Right lobe of liver (tissue), 6 donors: ENCODE measurements at regions not wholly inside any gene's neighbourhood (a gene's known extent, or its start where the extent isn't known, plus 50 kb on each side); places are given as distances from the start of the nearest gene placed in this dataset.

Experiments
- ATAC-seq, 4 donors: fragments of 200-7000 bp; cut with Tn5 transposase; one replicate each; pipeline ENCODE4 v1.9.1; 2020; ENCODE audit warnings: mild to moderate bottlenecking in 4 of 4, moderate library complexity in 4 of 4
- DNase-seq, 3 donors: peaks; one replicate each; pipeline ENCODE4 v3.0.0-alpha.2; 2020
- H3K27ac ChIP-seq, 3 donors: fragments of 200-600 bp; one replicate each; pipeline ENCODE4 v1.8.0; 2022
- H3K27me3 ChIP-seq, 2 donors: fragments of 200-600 bp; one replicate each; pipeline ENCODE4 v1.8.0; 2022
- H3K36me3 ChIP-seq, 4 donors: fragments of 200-600 bp; sonication (generic) in 1 of 4; one replicate each; pipeline versions ENCODE4 v1.5.1 to v1.8.0; 2017 to 2022; ENCODE audit warnings: control low read depth in 1 of 4
- H3K4me1 ChIP-seq, 4 donors: fragments of 200-600 bp; sonication (generic) in 1 of 4; one replicate each; pipeline versions ENCODE4 v1.5.1 to v1.8.0; 2017 to 2022; ENCODE audit warnings: control low read depth in 1 of 4
- H3K4me3 ChIP-seq, 3 donors: fragments of 200-600 bp; one replicate each; pipeline ENCODE4 v1.8.0; 2022
- H3K9me3 ChIP-seq, 4 donors: fragments of 200-600 bp; sonication (generic) in 1 of 4; one replicate each; pipeline versions ENCODE4 v1.5.1 to v1.8.0; 2017 to 2022; ENCODE audit warnings: control low read depth in 1 of 4
- POLR2A ChIP-seq: fragments of 450-650 bp; IDR thresholded peaks from one replicate; pipeline ENCODE4 v1.6.1; 2017; ENCODE audit warnings: antibody characterized with exemption, mild to moderate bottlenecking
- WGBS: methylation state at CpG from one replicate; pipeline ENCODE4 v1.1.6; 2018; ENCODE audit warnings: low coverage, low lambda C conversion rate; ENCODE audit not compliant: insufficient coverage; ENCODE audit errors: missing lambda C conversion rate; 5-methylcytosine and 5-hydroxymethylcytosine counted together
- intact Hi-C, 2 donors: fragments of 100-400 bp; cut with DNase I; formaldehyde crosslinking; loops; one replicate each; pipeline versions ENCODE4 v1.11.2 to v1.14.1; 2022
- TF ChIP-seq, protein P1 (sequence below), 4 donors: fragments of 200-600 bp in 3 of 4; fragments of 450-650 bp in 1 of 4; IDR thresholded peaks; one replicate each; pipeline versions ENCODE4 v1.5.1 to v1.8.0; 2016 to 2022; ENCODE audit warnings: antibody characterized with exemption in 4 of 4, mild to moderate bottlenecking in 2 of 4
- donor health status: DM: no; HTN: yes; CAD: no.
- donor health status: DM: no; HTN: no; CAD: no.
- donor health status: DM: no; HTN: no; CAD: no.
- donor health status: DM: no; HTN: yes; CAD: no.
- donor health status: DM: no; HTN: yes; CAD: no.

DNA sequence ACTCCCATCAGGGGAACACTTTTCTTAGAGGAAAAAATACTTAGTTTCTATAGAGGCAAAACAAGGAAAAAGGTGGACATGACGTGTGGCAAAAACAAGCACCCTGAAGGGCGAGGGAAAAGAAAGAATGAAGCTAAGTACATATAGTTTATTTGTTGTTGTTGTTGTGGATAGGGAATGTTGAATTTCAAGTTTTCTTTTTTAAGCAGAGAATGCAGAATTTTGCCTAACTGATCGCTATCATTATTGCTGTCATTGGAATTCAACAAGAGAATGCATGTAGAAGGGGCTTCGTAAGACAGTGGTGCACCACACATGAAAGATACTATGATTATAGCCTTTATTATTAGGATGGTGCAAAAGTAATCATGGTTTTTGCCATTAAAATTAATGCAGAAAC is 144.0 kb downstream of the LMO4 start:
- Histone ChIP-seq H3K4me3 (no peak overlapping the region), H3K36me3 (no peaks in the 10 kb centered on the region), H3K4me1 (no peaks in the 10 kb centered on the region), H3K27me3 (no peaks in the 10 kb centered on the region), H3K27ac (no peak overlapping the region), H3K9me3 (no peaks in the 10 kb centered on the region)
- ATAC-seq (no peak), DNase-seq (no peak)
- intact Hi-C loops, result no loop called here
- WGBS, result 69% methylated on average over 4 of the region's 4 CpGs
- TF ChIP-seq POLR2A, result no peak
- TF ChIP-seq, protein P1, sequence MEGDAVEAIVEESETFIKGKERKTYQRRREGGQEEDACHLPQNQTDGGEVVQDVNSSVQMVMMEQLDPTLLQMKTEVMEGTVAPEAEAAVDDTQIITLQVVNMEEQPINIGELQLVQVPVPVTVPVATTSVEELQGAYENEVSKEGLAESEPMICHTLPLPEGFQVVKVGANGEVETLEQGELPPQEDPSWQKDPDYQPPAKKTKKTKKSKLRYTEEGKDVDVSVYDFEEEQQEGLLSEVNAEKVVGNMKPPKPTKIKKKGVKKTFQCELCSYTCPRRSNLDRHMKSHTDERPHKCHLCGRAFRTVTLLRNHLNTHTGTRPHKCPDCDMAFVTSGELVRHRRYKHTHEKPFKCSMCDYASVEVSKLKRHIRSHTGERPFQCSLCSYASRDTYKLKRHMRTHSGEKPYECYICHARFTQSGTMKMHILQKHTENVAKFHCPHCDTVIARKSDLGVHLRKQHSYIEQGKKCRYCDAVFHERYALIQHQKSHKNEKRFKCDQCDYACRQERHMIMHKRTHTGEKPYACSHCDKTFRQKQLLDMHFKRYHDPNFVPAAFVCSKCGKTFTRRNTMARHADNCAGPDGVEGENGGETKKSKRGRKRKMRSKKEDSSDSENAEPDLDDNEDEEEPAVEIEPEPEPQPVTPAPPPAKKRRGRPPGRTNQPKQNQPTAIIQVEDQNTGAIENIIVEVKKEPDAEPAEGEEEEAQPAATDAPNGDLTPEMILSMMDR (IDR thresholded peaks at IDR 0.05), result no peak

DNA sequence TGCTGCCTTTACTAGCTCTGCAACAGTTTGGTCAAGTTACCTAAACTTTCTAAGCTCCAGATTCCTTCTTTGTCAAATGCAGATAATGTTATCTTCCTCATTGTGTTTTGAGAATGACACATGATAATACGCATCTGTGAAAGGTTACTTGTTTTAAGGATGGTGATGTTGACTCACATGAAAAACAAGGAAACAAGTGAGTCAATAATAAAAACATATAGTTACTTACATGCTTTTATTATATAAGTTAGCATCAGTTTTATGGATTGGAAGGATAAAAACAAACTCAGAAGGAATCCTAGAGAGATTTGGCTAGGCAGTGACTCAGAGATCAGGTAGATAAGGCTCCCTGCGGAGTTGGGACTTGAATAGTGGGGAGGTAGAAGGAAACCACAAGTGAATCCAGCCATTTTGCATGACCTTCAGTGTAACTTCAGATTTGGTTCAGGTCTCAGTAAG is 144.6 kb downstream of the LMO4 start:
- Histone ChIP-seq H3K27me3 (no peaks in the 10 kb centered on the region), H3K9me3 (no peaks in the 10 kb centered on the region)
- WGBS, result 68% methylated on average over 2 of the region's 2 CpGs

DNA sequence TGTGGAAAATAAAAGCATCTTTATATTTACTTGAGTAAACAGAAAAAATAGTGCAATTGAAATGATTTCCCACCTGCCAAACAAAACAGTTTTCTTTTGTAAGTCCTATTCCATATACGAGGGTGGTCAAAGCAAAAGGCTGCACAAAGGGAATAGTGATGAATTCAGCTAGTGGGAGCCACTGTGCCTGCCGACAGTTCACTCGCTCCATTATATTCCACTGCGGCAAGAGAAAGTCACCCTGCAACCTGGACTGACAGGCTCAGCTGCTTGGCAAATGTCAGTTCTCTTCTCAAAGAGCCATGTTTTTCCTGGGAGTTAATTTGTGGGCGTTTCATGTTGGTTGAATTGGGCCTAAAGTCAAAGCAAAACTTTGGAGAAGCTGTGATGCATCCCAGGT is 145.4 kb downstream of the LMO4 start:
- H3K27me3 ChIP-seq, result no peaks in the 10 kb centered on the region
- no peak for ATAC-seq
- no peak for DNase-seq
- intact Hi-C loops, result no loop called here
- WGBS, result 65% methylated on average over 4 of the region's 5 CpGs
- no peaks in the 10 kb centered on the region for H3K9me3 ChIP-seq
- no peak overlapping the region for H3K4me3 ChIP-seq
- no peak overlapping the region for H3K27ac ChIP-seq
- H3K4me1 ChIP-seq, result no peaks in the 10 kb centered on the region
- TF ChIP-seq, protein P1 (IDR thresholded peaks at IDR 0.05), result no peak
- TF ChIP-seq POLR2A, result no peak
- no peaks in the 10 kb centered on the region for H3K36me3 ChIP-seq

More for the DNA sequence above, 144.6 kb downstream of the LMO4 start:
- no peaks in the 10 kb centered on the region for H3K4me1 ChIP-seq
- ATAC-seq (no peak), DNase-seq (no peak)
- H3K36me3 ChIP-seq, result no peaks in the 10 kb centered on the region
- no peak for TF ChIP-seq POLR2A
- TF ChIP-seq, protein P1 (IDR thresholded peaks at IDR 0.05), result no peak
- intact Hi-C loops, result no loop called here
- H3K4me3 ChIP-seq, result no peak overlapping the region
- no peak overlapping the region for H3K27ac ChIP-seq

DNA sequence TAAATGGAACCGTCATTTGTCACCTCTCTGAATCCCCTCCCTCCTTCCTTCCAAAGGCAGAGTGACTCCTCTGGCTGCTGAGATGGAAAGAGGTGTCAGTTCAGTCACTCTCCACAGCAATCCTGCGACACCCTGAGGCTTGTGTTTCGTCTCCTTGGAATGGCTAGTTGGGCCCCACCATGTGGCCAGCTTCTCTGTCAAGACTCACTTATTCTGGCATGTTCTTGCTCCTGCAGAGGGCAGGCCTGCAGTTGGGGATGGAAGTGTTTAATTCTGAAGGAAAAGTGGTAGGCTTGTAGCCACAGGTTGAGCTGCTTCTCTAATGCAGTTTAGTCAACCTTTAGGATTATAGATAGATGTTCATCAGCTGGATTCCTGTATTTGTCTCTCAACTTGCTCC is 149.6 kb downstream of the LMO4 start:
- Histone ChIP-seq H3K4me3 (no peak overlapping the region), H3K36me3 (no peaks in the 10 kb centered on the region), H3K27ac (no peak overlapping the region), H3K27me3 (no peaks in the 10 kb centered on the region), H3K4me1 (no peaks in the 10 kb centered on the region), H3K9me3 (no peaks in the 10 kb centered on the region)
- DNase-seq (no peak), ATAC-seq (no peak)
- WGBS, result 64% methylated on average over 3 of the region's 3 CpGs
- no peak for TF ChIP-seq POLR2A
- intact Hi-C loops, result no loop called here

DNA sequence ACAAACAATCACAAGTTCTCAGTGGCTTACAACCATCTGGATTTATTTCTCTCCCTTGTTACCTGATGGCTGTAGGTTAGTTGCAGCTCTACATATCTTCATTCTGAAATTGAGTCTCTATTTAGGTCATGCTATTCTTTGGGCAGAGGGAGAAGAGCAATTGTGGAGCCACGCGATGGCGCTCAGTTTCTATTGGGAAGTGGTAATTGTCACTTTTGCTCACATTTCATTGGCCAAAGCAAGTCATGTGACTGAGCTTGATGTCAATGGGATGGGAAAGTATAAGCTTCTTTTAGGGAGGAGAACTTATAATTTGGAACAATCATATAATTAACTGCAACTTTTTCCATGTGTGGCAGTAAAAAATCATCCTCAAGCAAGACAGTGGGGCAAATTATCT is 166.5 kb downstream of the LMO4 start:
- no peak for ATAC-seq
- Histone ChIP-seq H3K27me3 (no peaks in the 10 kb centered on the region), H3K9me3 (no peaks in the 10 kb centered on the region), H3K4me1 (no peaks in the 10 kb centered on the region), H3K4me3 (no peak overlapping the region), H3K27ac (no peak overlapping the region), H3K36me3 (no peaks in the 10 kb centered on the region)
- TF ChIP-seq POLR2A, result no peak
- TF ChIP-seq, protein P1 (IDR thresholded peaks at IDR 0.05), result no peak
- no peak for DNase-seq
- 92% methylated on average over 2 of the region's 3 CpGs for WGBS
- intact Hi-C loops, result no loop called here
